Fibroblast of mammary gland (primary cell): ENCODE measurements at regions not wholly inside any gene's neighbourhood (a gene's known extent, or its start where the extent isn't known, plus 50 kb on each side); places are given as distances from the start of the nearest gene placed in this dataset.

Source experiments
- DNase-seq: peaks from one replicate; pipeline ENCODE4 v3.0.0-alpha.2; 2010; ENCODE audit warnings: low read depth
- H3K4me3 ChIP-seq: 2 replicates; pipeline ENCODE4 v1.5.1; 2011; ENCODE audit warnings: low read depth, mild to moderate bottlenecking, low read length, moderate library complexity; ENCODE audit not compliant: control insufficient read depth
- CTCF ChIP-seq: conservative IDR thresholded peaks from 2 replicates; pipeline ENCODE4 v1.5.1; 2011; ENCODE audit warnings: low read depth, low read length, inconsistent platforms; ENCODE audit not compliant: control insufficient read depth, insufficient read depth

- DNase-seq: peak; percentile 79
- no peak overlapping the region for H3K4me3 ChIP-seq
- TF ChIP-seq CTCF: peak; percentile 61
Measured at GRCh38 chr5:92687821-92688722, 892.9 kb downstream of the NR2F1-AS1 start.

- DNase-seq: peak; percentile 17
- no peak overlapping the region for H3K4me3 ChIP-seq
- peak; percentile 25 for TF ChIP-seq CTCF
Measured at GRCh38 chr5:92678640-92679039, 902.4 kb downstream of the NR2F1-AS1 start.

GRCh38 chr5:92676215-92677165, 904.5 kb downstream of the NR2F1-AS1 start:
- H3K4me3 ChIP-seq: no peak overlapping the region
- TF ChIP-seq CTCF: no peak
- no peak for DNase-seq

- no peak for TF ChIP-seq CTCF
- no peak for DNase-seq
- no peak overlapping the region for H3K4me3 ChIP-seq
Measured at GRCh38 chr5:92674321-92674720, 906.7 kb downstream of the NR2F1-AS1 start.

- no peak for DNase-seq
- no peak for TF ChIP-seq CTCF
- H3K4me3 ChIP-seq: no peak overlapping the region
Measured at GRCh38 chr5:92665506-92665905, 915.5 kb downstream of the NR2F1-AS1 start.

- no peak overlapping the region for H3K4me3 ChIP-seq
- no peak for TF ChIP-seq CTCF
- peak; percentile 28 for DNase-seq
Measured at GRCh38 chr5:92662741-92663140, 918.3 kb downstream of the NR2F1-AS1 start.
